ENCODE measurements at regions not wholly inside any gene's neighbourhood (a gene's known extent, or its start where the extent isn't known, plus 50 kb on each side); places are given as distances from the start of the nearest gene placed in this dataset.

- no peak overlapping the region for H3K4me3 ChIP-seq (ENCODE audit: low read depth, low read length)
These were observed 64.8 kb downstream of the CDCA7 start for GRCh38 chr2:173419506-173419905.

- no peak overlapping the region for H3K4me3 ChIP-seq (ENCODE audit: low read depth, low read length)
These were observed 70.2 kb downstream of the CDCA7 start for GRCh38 chr2:173424886-173425285.

GRCh38 chr2:173427887-173428668 lies 73.4 kb downstream of the CDCA7 start:
- H3K4me3 ChIP-seq (ENCODE audit: low read depth, low read length) = no peak overlapping the region

GRCh38 chr2:173431191-173431590 lies 76.5 kb downstream of the CDCA7 start:
- H3K4me3 ChIP-seq (ENCODE audit: low read depth, low read length) = no peak overlapping the region

GRCh38 chr2:173432049-173432754 lies 77.5 kb downstream of the CDCA7 start:
- H3K4me3 ChIP-seq (ENCODE audit: low read depth, low read length) = no peak overlapping the region

DNA sequence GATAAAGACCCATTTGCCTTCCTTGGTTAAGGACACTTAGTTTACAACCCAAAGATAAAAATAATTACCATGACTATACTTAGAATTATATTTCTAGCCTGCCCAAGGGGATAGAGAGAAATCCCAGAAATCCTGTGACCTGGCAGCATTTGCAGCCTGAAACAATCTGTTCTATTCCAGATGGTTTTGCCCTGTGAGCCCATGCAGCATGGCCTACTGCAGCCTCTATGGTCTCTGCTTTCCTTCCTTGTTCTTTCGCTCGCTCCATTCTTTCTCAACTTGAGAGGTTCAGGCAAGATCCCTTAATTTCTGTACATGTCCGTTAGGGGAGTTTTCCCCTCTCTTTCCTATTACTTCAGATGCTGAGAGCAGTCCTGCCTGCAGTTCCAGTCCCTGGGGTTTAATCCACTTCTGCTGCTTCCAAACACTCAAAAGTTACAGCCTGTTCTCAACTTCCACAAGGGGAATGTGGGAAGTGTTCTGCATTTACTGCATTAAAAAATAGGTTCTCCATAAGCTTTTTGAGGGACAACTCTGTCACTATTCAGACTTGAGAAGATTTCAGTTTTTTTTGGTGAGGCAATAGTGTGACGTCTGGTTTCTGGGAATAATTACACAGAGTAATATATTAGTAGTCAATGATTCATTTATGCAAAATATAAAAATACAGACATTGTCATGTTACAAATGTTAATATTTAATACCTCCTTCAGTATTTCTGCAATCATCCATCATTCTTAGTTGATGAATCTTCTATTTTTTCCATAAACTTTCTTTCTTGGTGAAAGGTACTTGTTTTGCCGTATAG lies 80.3 kb downstream of the CDCA7 start:
- H3K4me3 ChIP-seq (ENCODE audit: low read depth, low read length) = no peak overlapping the region

GRCh38 chr2:173435574-173435973 lies 80.9 kb downstream of the CDCA7 start:
- no peak overlapping the region for H3K4me3 ChIP-seq (ENCODE audit: low read depth, low read length)

- H3K4me3 ChIP-seq (ENCODE audit: low read depth, low read length) = no peak overlapping the region
These were observed 81.4 kb downstream of the CDCA7 start for GRCh38 chr2:173436088-173436487.

DNA sequence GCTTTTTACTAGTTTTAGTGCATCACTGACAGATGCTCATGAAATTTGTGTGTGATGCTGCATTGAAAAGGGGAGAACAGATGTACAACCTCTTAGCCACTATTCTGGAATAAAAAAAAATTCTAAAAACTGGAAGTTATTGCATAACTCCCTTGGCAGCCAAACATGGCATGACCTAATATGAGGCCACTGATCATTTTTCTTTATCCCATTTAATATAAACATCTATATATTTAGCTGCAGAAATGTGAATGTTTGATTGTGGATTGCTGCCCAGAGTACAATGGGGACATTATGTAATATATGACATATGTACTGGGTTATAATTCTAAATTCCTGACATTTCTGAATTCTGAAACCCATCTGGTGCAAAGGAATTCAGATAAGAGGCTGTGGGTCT lies 86.5 kb downstream of the CDCA7 start:
- H3K4me3 ChIP-seq (ENCODE audit: low read depth, low read length) = no peak overlapping the region

- no peak overlapping the region for H3K4me3 ChIP-seq (ENCODE audit: low read depth, low read length)
These were observed 87.9 kb downstream of the CDCA7 start for GRCh38 chr2:173442542-173442941.

GRCh38 chr2:173446722-173447121 lies 92.0 kb downstream of the CDCA7 start:
- no peak overlapping the region for H3K4me3 ChIP-seq (ENCODE audit: low read depth, low read length)

- H3K4me3 ChIP-seq (ENCODE audit: low read depth, low read length) = no peak overlapping the region
These were observed 94.3 kb downstream of the CDCA7 start for GRCh38 chr2:173448938-173449471.

GRCh38 chr2:173451118-173451517 lies 96.4 kb downstream of the CDCA7 start:
- no peak overlapping the region for H3K4me3 ChIP-seq (ENCODE audit: low read depth, low read length)

DNA sequence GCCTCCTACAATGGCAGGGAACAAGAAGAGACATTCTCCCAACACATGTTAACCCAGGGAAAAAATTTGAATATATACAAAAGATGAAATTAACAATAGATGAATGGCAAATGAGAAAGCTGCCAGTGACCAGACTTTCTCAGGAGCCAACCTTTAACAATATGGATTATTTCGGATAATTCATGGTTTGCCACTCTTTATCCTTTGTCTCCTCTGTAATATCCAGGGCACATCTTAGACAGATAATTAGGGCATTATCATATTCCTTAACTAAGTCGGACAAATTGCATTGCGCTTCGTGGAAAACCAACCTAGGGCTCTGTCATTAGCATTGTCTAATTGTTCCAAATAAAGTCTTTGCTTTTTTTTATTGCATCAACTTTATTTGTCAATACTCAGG lies 97.3 kb downstream of the CDCA7 start:
- H3K4me3 ChIP-seq (ENCODE audit: low read depth, low read length) = no peak overlapping the region

DNA sequence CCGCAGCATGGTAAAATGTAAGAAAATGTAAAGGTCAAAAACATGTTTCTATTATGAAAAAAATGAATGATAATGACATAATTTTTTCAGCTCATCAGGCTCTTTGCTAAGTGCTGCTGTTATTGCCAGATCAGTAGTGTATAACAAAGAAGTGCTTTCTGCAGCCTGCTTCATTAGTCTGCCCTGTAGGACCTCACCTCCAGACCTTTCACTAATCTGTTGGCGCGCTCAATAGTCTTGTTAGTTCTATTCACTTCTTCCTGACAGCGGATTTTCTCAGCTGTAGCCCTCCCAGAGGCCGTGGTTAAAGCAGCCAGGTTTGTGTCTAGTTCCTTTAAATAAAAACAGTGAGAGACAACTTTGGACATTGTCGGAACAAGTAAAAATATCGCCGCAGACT lies 97.7 kb downstream of the CDCA7 start:
- H3K4me3 ChIP-seq (ENCODE audit: low read depth, low read length) = no peak overlapping the region

DNA sequence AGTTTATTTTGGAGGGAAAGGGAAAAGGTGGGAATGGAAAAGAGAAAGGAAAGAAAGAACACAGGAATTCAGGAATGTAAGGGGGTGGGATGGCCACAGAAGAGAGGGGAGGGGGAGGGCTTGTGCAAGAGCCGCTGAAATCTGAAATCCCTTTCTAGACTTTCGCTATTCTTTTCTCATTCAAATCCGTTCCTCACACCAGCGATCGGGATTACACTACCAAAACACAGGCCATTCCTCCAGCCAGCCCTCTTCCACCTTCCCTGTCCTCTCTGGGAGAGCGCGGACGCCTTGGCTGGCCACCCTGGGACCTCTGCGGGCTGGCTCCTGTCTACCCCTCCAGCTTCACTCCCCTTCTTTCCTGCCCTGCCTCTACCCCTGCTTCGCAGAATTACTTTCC lies 102.3 kb downstream of the CDCA7 start:
- H3K4me3 ChIP-seq (ENCODE audit: low read depth, low read length) = no peak overlapping the region

DNA sequence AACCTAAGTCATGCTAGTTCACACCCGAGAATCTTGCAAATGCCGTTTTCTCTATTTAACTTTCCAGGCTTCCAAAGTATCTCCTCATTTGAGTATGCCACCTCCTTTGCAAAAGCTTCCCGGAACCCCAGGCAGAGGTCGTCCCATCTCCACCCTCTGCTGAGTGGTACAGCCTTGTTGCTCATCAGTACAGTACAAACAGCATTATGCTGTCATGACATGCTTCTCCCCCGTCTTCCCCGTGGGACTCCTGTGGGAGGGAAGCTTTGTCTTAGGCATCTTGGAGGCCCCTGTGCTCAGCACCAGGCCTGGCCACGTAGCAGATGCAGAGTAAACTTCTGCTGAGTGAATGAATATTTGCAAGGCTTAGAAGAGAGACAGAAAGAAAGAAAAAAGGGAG lies 102.7 kb downstream of the CDCA7 start:
- H3K4me3 ChIP-seq (ENCODE audit: low read depth, low read length) = no peak overlapping the region

- no peak overlapping the region for H3K4me3 ChIP-seq (ENCODE audit: low read depth, low read length)
These were observed 104.5 kb downstream of the CDCA7 start for GRCh38 chr2:173458991-173459780.

GRCh38 chr2:173462892-173463840 lies 108.5 kb downstream of the CDCA7 start:
- H3K4me3 ChIP-seq (ENCODE audit: low read depth, low read length) = no peak overlapping the region

Measured in iPS-11a (cell line).